Keratinocyte (primary cell): ENCODE measurements at regions not wholly inside any gene's neighbourhood (a gene's known extent, or its start where the extent isn't known, plus 50 kb on each side); places are given as distances from the start of the nearest gene placed in this dataset.

Experiments
- CTCF ChIP-seq, 3 experiments: IDR thresholded peaks in 1 of 3; conservative IDR thresholded peaks in 1 of 3; optimal IDR thresholded peaks in 1 of 3; 2 replicates in 2 of 3; 3 replicates in 1 of 3; pipeline versions ENCODE3 to v1.5.1; 2011; ENCODE audit warnings: low read length in 3 of 3, mild to moderate bottlenecking in 3 of 3, moderate library complexity in 2 of 3, control low read depth in 1 of 3, inconsistent platforms in 1 of 3; ENCODE audit not compliant: insufficient read depth in 2 of 3; ENCODE audit errors: extremely low read depth in 1 of 3
- EZH2 ChIP-seq: IDR thresholded peaks from one replicate; pipeline ENCODE4 v1.6.1; 2012; ENCODE audit warnings: inconsistent platforms, mild to moderate bottlenecking, low read length, moderate library complexity

- no peak for TF ChIP-seq EZH2
- TF ChIP-seq CTCF (optimal IDR thresholded peaks at IDR 0.05 in 1 of 3, IDR thresholded peaks at IDR 0.05 in 1 of 3, conservative IDR thresholded peaks at IDR 0.05 in 1 of 3; ENCODE audit: extremely low read depth in 1 of 3, insufficient read depth in 2 of 3, low read length in 3 of 3): no peak
These were observed 428.8 kb downstream of the NKX6-1 start for GRCh38 chr4:84070289-84070688.
